ENCODE measurements at regions not wholly inside any gene's neighbourhood (a gene's known extent, or its start where the extent isn't known, plus 50 kb on each side); places are given as distances from the start of the nearest gene placed in this dataset.

DNA sequence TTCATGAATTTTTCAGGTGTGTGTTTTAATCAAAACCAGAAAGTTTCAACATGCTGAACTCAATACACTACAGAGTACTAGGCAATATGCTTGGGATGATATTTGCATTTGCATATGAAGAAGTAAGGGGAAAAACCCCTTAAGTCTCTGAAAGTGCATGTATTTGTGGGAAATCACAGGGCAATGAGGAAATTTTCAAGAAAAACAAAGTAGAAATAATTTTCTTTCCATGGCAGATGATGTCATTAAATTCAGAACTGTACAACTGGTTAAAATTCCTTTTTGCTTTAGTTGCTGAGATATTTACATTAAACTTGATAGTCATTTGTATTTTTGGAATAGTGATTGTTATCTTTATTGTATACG is 294.0 kb upstream of the TBC1D5 start:
- Histone ChIP-seq H3K9me3 (replicated peaks) (no peaks in the 10 kb centered on the region), H3K36me3 (no peaks in the 10 kb centered on the region), H3K27ac (no peak overlapping the region), H3K4me3 (no peak overlapping the region), H3K27me3 (replicated peaks) (no peaks in the 10 kb centered on the region), H3K4me1 (replicated peaks) (no peaks in the 10 kb centered on the region)
- no peak for DNase-seq (ENCODE audit: low read depth in 1 of 2, low spot score in 2 of 2)

DNA sequence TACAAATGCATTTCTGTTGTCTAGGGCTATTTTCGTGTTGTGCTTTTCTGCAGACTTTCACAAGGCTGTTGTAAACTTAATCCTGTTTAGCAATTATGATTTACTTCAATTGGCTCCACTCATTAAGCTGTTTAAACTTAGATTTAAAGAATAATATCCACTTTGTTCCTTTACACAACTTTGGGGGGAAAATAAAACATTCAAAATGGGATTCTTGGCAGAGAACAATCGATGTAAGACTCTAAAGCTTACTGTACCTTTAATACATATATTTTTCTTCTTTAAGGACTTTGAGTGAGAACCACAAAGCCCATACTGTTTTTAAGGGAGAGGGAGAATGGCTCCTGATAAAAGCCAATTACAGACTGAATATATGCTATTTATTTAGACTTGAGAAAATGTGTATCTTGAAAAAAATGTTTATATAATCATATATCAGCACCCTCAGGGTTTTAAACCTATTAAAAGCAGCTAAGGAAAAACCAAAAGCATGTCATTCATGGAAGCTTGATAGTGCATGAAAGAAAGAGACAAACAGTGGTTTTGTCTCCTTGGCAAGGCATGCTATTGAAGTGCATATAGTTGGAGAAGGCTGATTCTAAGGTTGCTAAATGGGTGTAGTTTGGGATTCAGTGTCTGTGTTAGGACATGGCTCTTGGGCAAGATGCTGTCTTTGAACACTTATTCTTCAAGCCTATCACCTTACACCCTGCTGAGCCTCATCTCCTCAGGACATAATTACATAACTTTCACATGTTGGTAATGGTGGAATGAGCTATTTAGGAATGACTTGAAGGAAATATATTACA is 293.4 kb upstream of the TBC1D5 start:
- Histone ChIP-seq H3K4me3 (no peak overlapping the region), H3K4me1 (replicated peaks) (no peaks in the 10 kb centered on the region), H3K27me3 (replicated peaks) (no peaks in the 10 kb centered on the region), H3K36me3 (no peaks in the 10 kb centered on the region), H3K27ac (no peak overlapping the region), H3K9me3 (replicated peaks) (no peaks in the 10 kb centered on the region)
- DNase-seq (ENCODE audit: low read depth in 1 of 2, low spot score in 2 of 2) = no peak

DNA sequence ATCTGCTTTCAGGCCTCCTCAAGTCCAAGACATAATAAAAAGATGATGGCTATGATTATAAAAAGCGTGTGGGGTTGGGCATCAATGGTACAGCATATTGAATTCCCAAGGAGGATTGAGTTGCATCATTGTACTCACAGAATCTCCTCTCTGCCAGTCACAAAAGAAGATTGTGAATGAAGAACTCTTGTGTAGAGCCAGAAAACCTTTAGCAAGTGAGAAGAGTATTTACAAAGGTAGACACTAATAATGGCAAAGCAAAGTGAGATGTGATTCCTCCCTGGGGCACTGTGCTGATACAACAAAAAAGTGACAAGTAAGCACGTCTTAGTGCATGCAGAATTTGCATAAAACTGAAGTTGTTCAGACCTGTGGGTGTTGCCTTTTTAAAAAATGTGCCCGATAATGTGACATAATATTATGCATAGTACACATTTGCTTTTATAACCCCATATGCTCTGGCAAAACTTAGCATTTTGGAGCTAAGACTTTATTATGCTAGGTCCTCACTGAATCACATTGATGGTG is 291.2 kb upstream of the TBC1D5 start:
- Histone ChIP-seq H3K27ac (no peak overlapping the region), H3K27me3 (replicated peaks) (no peaks in the 10 kb centered on the region), H3K36me3 (no peaks in the 10 kb centered on the region), H3K9me3 (replicated peaks) (no peaks in the 10 kb centered on the region), H3K4me3 (no peak overlapping the region), H3K4me1 (replicated peaks) (no peaks in the 10 kb centered on the region)
- DNase-seq (ENCODE audit: low read depth in 1 of 2, low spot score in 2 of 2) = no peak

DNA sequence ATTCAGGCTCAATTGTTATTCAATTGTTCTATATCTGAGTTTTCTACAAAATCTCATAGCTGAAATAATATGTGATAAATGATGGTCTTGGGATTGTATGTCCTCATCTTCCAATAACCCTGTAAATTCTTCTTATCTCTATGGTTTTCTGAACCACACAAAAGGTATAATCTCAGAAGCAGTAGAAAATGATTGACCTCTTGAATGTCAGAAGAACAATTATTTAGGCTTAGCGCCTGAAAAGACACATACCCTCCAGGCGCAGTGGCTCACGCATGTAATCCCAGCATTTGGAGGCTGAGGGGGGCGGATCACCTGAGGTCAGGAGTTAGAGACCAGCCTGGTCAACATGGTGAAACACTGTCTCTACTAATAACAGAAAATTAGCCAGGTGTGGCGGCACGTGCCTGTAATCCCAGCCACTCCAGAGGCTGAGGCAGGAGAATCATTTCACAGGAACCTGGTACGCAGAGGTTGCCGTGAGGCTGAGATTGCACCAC is 288.0 kb upstream of the TBC1D5 start:
- no peak overlapping the region for H3K27ac ChIP-seq
- no peak for DNase-seq (ENCODE audit: low read depth in 1 of 2, low spot score in 2 of 2)
- no peaks in the 10 kb centered on the region for H3K9me3 ChIP-seq (replicated peaks)
- no peaks in the 10 kb centered on the region for H3K4me1 ChIP-seq (replicated peaks)
- no peaks in the 10 kb centered on the region for H3K36me3 ChIP-seq
- no peak overlapping the region for H3K4me3 ChIP-seq
- no peaks in the 10 kb centered on the region for H3K27me3 ChIP-seq (replicated peaks)

DNA sequence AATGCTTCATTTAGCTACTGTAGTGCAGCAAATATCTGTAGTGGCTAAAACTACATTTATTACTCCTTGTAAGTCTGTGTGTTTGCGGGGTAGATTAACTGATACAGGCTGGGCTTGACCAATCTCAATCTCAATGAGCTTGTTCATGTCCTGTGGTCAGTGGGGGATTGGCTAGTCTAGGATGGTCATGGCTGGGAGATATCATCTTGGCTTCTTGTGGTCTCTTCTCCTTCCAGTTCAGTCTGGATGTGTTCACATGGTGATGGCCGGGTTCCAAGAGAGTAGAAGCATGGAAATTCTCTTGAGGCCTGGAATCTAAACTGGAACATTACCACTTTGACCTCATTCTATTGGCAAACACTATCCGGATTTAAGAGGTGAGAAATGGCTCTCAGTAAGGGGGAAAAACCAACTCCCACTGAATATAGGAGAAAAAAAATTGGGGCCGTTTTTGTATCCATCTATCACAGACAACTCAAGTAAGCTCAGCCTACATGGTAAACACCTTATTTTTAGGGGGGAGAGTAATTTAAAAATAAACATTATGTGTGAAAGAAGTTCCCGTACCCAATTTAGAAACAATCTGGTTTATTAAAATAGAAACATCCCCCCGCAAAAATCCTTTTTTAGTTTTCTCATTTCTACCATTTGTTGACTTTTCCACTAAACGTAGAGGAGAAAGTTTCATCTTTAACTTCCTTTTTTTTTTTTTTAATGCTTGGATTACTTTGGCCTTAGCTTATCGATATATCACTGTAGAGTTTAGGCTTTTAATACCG is 284.9 kb upstream of the TBC1D5 start:
- DNase-seq (ENCODE audit: low read depth in 1 of 2, low spot score in 2 of 2) = no peak
- H3K4me3 ChIP-seq = no peak overlapping the region
- H3K27me3 ChIP-seq (replicated peaks) = no peaks in the 10 kb centered on the region
- H3K27ac ChIP-seq = no peak overlapping the region
- H3K9me3 ChIP-seq (replicated peaks) = no peaks in the 10 kb centered on the region
- H3K4me1 ChIP-seq (replicated peaks) = no peaks in the 10 kb centered on the region
- no peaks in the 10 kb centered on the region for H3K36me3 ChIP-seq

DNA sequence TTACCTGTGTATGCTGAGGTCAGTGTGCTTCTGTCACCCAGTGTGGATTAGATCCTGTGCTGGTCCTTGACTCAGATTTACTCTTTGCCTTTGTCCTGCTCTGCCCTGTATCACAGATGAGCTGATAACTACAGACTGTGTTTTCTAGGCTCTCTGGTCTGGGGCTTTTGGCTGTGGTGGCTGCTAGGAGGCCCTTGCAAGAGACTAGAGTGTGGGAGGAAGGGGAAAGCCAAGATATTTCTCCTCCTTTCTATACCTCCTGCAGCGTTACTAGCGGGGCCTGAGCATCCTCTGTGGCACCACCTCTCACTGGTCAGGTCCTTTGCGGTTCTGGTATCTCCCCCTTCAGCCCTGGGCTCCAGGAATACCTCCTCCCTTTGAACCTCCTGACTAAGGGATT is 282.3 kb upstream of the TBC1D5 start:
- no peak overlapping the region for H3K4me3 ChIP-seq
- no peak overlapping the region for H3K27ac ChIP-seq
- no peak for DNase-seq (ENCODE audit: low read depth in 1 of 2, low spot score in 2 of 2)
- H3K9me3 ChIP-seq (replicated peaks) = no peaks in the 10 kb centered on the region
- no peaks in the 10 kb centered on the region for H3K36me3 ChIP-seq
- no peaks in the 10 kb centered on the region for H3K4me1 ChIP-seq (replicated peaks)
- no peaks in the 10 kb centered on the region for H3K27me3 ChIP-seq (replicated peaks)

DNA sequence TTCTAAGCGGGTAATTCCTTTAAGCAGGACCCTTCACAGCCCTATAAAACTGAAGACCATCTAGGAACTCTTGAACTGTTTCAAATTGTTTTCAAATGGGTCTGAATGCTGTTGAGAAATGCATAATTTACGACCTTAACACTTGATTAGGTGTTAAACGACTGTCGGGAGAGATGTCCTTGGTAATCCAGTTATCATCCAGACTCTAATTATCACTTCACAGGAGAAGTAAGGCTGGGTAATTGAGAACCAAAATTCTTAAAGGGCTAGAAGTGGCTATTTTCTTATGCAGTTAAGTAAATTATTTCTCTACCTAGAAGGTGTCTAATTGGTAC is 276.7 kb upstream of the TBC1D5 start:
- H3K27ac ChIP-seq = no peak overlapping the region
- no peaks in the 10 kb centered on the region for H3K9me3 ChIP-seq (replicated peaks)
- H3K4me1 ChIP-seq (replicated peaks) = no peaks in the 10 kb centered on the region
- H3K36me3 ChIP-seq = no peaks in the 10 kb centered on the region
- DNase-seq (ENCODE audit: low read depth in 1 of 2, low spot score in 2 of 2) = no peak
- H3K27me3 ChIP-seq (replicated peaks) = no peaks in the 10 kb centered on the region
- no peak overlapping the region for H3K4me3 ChIP-seq

DNA sequence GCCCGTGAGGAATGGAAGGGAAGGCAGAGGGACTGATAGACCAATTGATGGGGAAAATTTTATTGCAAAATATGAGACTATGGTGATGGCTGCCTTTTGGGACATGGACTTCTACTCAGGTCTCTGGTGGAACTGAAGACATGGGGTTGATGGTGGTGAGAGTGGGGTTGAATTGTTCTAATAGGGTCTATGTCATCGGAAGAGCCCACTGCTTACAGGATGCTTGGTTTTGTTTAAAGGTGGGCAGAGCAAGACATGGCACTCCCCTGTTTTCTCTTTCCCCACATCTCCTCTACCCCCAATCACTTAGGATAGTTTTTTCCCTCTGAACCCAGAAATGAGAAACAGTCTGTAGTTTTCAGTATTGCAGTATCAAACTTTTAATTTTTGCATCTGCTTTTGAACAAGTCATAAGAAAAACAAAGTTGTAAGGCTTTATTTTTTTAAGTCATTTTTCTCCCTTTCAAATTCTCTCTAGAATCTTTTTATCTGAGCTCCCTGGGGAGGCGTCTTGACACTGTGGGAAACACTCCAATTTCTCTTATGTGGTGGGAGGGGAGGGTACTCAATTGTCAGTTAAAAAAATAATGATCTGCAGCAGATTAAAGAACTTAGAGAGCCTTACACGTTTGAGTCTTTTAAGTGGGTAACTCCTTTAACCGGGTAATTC is 276.2 kb upstream of the TBC1D5 start:
- H3K27ac ChIP-seq = no peak overlapping the region
- H3K4me1 ChIP-seq (replicated peaks) = no peaks in the 10 kb centered on the region
- no peaks in the 10 kb centered on the region for H3K36me3 ChIP-seq
- H3K4me3 ChIP-seq = no peak overlapping the region
- H3K9me3 ChIP-seq (replicated peaks) = no peaks in the 10 kb centered on the region
- no peaks in the 10 kb centered on the region for H3K27me3 ChIP-seq (replicated peaks)
- no peak for DNase-seq (ENCODE audit: low read depth in 1 of 2, low spot score in 2 of 2)

DNA sequence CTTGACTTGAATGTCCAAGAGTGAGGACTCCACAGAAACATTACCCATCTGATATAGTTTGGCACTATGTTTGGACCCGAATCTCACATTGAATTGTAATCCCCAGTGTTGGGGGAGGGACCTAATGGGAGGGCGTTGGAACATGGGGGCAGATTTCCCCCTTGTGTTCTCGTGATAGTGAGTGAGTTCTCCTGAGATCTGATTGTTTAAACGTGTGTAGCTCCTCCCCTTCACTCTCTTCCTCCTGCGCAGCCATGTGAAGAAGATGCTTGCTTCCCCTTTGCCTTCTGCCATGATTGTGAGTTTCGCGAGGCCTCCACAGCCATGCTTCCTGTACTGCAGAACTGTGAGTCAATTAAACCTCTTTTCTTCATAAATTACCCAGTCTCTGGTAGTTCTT is 273.9 kb upstream of the TBC1D5 start:
- Histone ChIP-seq H3K4me1 (replicated peaks) (no peaks in the 10 kb centered on the region), H3K4me3 (no peak overlapping the region), H3K36me3 (no peaks in the 10 kb centered on the region)

DNA sequence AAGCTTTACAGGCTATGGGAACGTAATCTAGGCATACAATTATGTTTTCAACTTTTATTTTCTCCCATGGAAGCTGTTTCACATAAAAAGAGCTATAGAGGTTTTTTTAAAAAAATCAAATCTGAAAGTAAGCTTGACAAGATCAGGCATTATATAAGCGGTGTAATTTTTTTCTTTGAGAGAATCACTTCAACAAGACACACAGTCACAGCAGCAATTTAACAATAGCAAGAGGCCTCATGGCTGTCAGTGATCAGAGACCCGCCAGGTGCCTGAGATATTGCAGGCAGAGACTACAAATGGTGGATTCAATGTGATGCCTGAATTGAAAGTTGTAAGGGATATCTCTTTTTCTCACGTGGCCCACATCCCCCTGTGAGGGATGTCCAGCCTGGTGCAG is 270.5 kb upstream of the TBC1D5 start:
- Histone ChIP-seq H3K27me3 (replicated peaks) (no peaks in the 10 kb centered on the region), H3K27ac (no peak overlapping the region), H3K4me3 (no peak overlapping the region), H3K4me1 (replicated peaks) (no peaks in the 10 kb centered on the region), H3K9me3 (replicated peaks) (no peaks in the 10 kb centered on the region), H3K36me3 (no peaks in the 10 kb centered on the region)
- no peak for DNase-seq (ENCODE audit: low read depth in 1 of 2, low spot score in 2 of 2)

More for the DNA sequence above, 273.9 kb upstream of the TBC1D5 start:
- DNase-seq (ENCODE audit: low read depth in 1 of 2, low spot score in 2 of 2) = no peak
- Histone ChIP-seq H3K27me3 (replicated peaks) (no peaks in the 10 kb centered on the region), H3K27ac (no peak overlapping the region), H3K9me3 (replicated peaks) (no peaks in the 10 kb centered on the region)

DNA sequence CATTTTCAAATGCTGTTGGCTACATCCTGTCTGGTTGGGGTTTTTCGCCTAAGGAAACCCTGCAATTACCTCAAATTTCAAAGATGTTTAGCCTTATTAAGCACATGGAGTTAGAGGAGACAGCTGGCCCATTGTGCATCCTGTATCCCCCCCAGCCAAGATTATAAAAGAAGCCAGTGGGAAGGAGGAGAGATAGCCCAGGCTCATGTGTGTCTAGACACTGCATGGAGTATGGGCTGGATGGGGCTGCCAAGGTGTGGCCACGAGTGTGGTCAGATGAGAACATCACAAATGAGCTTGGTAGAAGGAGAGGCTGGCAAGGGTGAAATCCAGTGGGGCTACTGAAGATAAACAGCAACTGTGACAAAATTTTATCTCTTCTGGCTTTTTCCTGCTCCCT is 270.0 kb upstream of the TBC1D5 start:
- no peaks in the 10 kb centered on the region for H3K27me3 ChIP-seq (replicated peaks)
- H3K9me3 ChIP-seq (replicated peaks) = no peaks in the 10 kb centered on the region
- H3K4me1 ChIP-seq (replicated peaks) = no peaks in the 10 kb centered on the region
- no peak for DNase-seq (ENCODE audit: low read depth in 1 of 2, low spot score in 2 of 2)
- H3K36me3 ChIP-seq = no peaks in the 10 kb centered on the region
- H3K4me3 ChIP-seq = no peak overlapping the region
- no peak overlapping the region for H3K27ac ChIP-seq

DNA sequence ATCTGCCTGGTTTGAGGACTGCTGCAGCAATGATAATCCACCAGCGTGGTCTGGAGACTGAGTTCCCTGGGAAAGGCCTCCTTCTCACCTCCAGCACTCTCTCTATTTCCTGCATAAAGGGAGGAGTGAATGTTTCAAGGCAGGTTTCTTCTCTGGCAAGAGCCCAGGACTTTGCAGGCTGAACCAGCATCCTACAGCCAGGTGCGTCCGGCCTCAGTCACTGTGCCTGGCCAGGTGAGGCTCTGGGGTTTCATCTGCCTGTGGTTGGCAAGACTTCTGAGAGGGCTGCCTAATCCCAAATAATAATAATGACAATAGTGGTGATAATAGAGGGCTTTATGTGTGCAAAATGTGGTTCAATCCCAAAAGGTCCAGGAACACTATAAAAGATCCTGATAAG is 269.0 kb upstream of the TBC1D5 start:
- Histone ChIP-seq H3K4me1 (replicated peaks) (no peaks in the 10 kb centered on the region), H3K4me3 (no peak overlapping the region), H3K27ac (no peak overlapping the region), H3K27me3 (replicated peaks) (no peaks in the 10 kb centered on the region), H3K9me3 (replicated peaks) (no peaks in the 10 kb centered on the region), H3K36me3 (no peaks in the 10 kb centered on the region)
- no peak for DNase-seq (ENCODE audit: low read depth in 1 of 2, low spot score in 2 of 2)

DNA sequence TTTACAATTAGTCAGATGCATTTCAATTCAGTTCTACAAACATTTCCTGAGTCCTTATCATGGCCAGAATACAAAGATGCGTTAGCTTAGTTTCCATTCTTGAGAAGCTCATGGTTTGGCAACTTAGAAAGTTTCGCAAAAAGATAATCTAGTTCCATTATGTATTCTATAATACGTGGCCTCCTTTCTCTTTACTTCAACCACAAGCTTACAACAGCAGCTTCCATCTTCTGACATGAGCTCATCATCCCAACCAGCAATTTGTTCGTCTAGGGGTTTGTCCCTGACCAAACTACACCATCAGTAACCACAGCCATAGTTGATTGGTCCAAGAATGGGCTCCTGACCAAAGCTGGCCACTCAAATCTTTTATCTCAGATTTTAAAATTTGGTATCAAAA is 267.6 kb upstream of the TBC1D5 start:
- H3K4me3 ChIP-seq = no peak overlapping the region
- no peaks in the 10 kb centered on the region for H3K4me1 ChIP-seq (replicated peaks)
- H3K36me3 ChIP-seq = no peaks in the 10 kb centered on the region
- no peak for DNase-seq (ENCODE audit: low read depth in 1 of 2, low spot score in 2 of 2)
- no peak overlapping the region for H3K27ac ChIP-seq
- no peaks in the 10 kb centered on the region for H3K27me3 ChIP-seq (replicated peaks)
- H3K9me3 ChIP-seq (replicated peaks) = no peaks in the 10 kb centered on the region
